ENCODE measurements at regions not wholly inside any gene's neighbourhood (a gene's known extent, or its start where the extent isn't known, plus 50 kb on each side); places are given as distances from the start of the nearest gene placed in this dataset.

GRCh38 chr10:107430446-107430845, 265.9 kb upstream of the SORCS1 start:
- TF ChIP-seq POLR2A (IDR thresholded peaks at IDR 0.05) (no peak), CTCF (IDR thresholded peaks at IDR 0.05) (no peak)

All from testis (tissue), 2 donors.